K562 (cell line): ENCODE measurements at regions not wholly inside any gene's neighbourhood (a gene's known extent, or its start where the extent isn't known, plus 50 kb on each side); places are given as distances from the start of the nearest gene placed in this dataset.

ENCODE experiments used
- CBX5 ChIP-seq: IDR thresholded peaks from 2 replicates; pipeline ENCODE4 v1.6.1; 2014; ENCODE audit warnings: low read depth, borderline replicate concordance
- DDX20 ChIP-seq: fragments of 450-650 bp; IDR thresholded peaks from 2 replicates; pipeline ENCODE4 v1.6.1; 2016; ENCODE audit warnings: missing genetic modification characterization, low read depth, mild to moderate bottlenecking, missing compliant biosample characterization, moderate library complexity
- E2F4 ChIP-seq: sonication (generic); formaldehyde crosslinking; IDR thresholded peaks from 2 replicates; pipeline ENCODE4 v1.8.0; 2022; ENCODE audit warnings: mild to moderate bottlenecking, low read depth, missing genetic modification reagents
- ETV6 ChIP-seq, 3 experiments: fragments of 150-350 bp in 1 of 3; sonication (generic) in 1 of 3; formaldehyde crosslinking in 1 of 3; IDR thresholded peaks; 2 replicates each; pipeline versions ENCODE4 v1.6.1 to v1.8.0; 2014 to 2022; ENCODE audit warnings: borderline replicate concordance in 2 of 3, low read depth in 2 of 3, antibody characterized with exemption in 1 of 3, low read length in 1 of 3, mild to moderate bottlenecking in 1 of 3, missing genetic modification reagents in 1 of 3
- JUN ChIP-seq, 2 experiments: sonication (generic) in 1 of 2; formaldehyde crosslinking in 1 of 2; IDR thresholded peaks; 2 replicates each; pipeline versions ENCODE4 v1.6.1 to v1.8.0; 2012 to 2022; ENCODE audit warnings: borderline replicate concordance in 2 of 2, mild to moderate bottlenecking in 2 of 2, improper control_type of control experiment in 1 of 2, low read depth in 1 of 2, low read length in 1 of 2, missing genetic modification reagents in 1 of 2
- NFE2L1 ChIP-seq: fragments of 450-650 bp; IDR thresholded peaks from 2 replicates; pipeline ENCODE4 v1.6.1; 2016; ENCODE audit warnings: missing genetic modification characterization, low read depth, mild to moderate bottlenecking, missing compliant biosample characterization, moderate library complexity, borderline replicate concordance
- NFIC ChIP-seq: fragments of 450-650 bp; IDR thresholded peaks from 2 replicates; pipeline ENCODE4 v1.6.1; 2017; ENCODE audit warnings: mild to moderate bottlenecking, inconsistent platforms
- PHTF2 ChIP-seq: fragments of 250-450 bp; sonication (Bioruptor Pico); IDR thresholded peaks from 2 replicates; pipeline ENCODE4 v1.5.0; 2021; ENCODE audit warnings: mild to moderate bottlenecking
- PTBP1 ChIP-seq: fragments of 200-400 bp; formaldehyde crosslinking; IDR thresholded peaks from 2 replicates; pipeline ENCODE4 v1.6.1; 2017; ENCODE audit warnings: low read depth, low read length
- PTRF ChIP-seq: fragments of 450-650 bp; IDR thresholded peaks from 2 replicates; pipeline ENCODE4 v1.6.1; 2016; ENCODE audit warnings: mild to moderate bottlenecking, missing genetic modification characterization, missing compliant biosample characterization
- RBFOX2 ChIP-seq: fragments of 200-400 bp; formaldehyde crosslinking; IDR thresholded peaks from 2 replicates; pipeline ENCODE4 v1.6.1; 2017; ENCODE audit warnings: low read depth, mild to moderate bottlenecking, low read length, moderate library complexity
- RNF219 ChIP-seq: fragments of 250-450 bp; sonication (Bioruptor Pico); IDR thresholded peaks from 2 replicates; pipeline ENCODE4 v1.5.0; 2022; ENCODE audit warnings: mild to moderate bottlenecking
- SOX6 ChIP-seq: fragments of 450-650 bp; IDR thresholded peaks from 2 replicates; pipeline ENCODE4 v1.6.1; 2014; ENCODE audit warnings: mild to moderate bottlenecking
- ZFP1 ChIP-seq: fragments of 450-650 bp; formaldehyde crosslinking; IDR thresholded peaks from 2 replicates; pipeline ENCODE4 v1.4.0; 2020; ENCODE audit warnings: mild to moderate bottlenecking, mixed read lengths
- ZFPM2 ChIP-seq: fragments of 250-450 bp; sonication (Bioruptor Pico); IDR thresholded peaks from 2 replicates; pipeline ENCODE4 v1.5.1; 2022; ENCODE audit warnings: mild to moderate bottlenecking
- ZNF24 ChIP-seq: fragments of 450-650 bp; IDR thresholded peaks from 2 replicates; pipeline ENCODE4 v1.6.1; 2016
- ZNF407 ChIP-seq: fragments of 450-650 bp; IDR thresholded peaks from 2 replicates; pipeline ENCODE4 v1.6.1; 2016; ENCODE audit warnings: low read depth
- ZNF764 ChIP-seq: fragments of 250-450 bp; sonication (Bioruptor Pico); IDR thresholded peaks from 2 replicates; pipeline ENCODE4 v1.4.0; 2020; ENCODE audit warnings: low read depth, mild to moderate bottlenecking, moderate library complexity

GRCh38 chr3:72182206-72182605 lies 397.3 kb upstream of the PROK2 start (continued):
- TF ChIP-seq E2F4 = no peak
- no peak for TF ChIP-seq RBFOX2
- TF ChIP-seq PTRF (tag) = no peak
- TF ChIP-seq DDX20 = no peak
- TF ChIP-seq RNF219 (CRISPR knock-in tag) = no peak
- no peak for TF ChIP-seq ZFPM2 (CRISPR knock-in tag)
- no peak for TF ChIP-seq ZNF764 (CRISPR knock-in tag)
- peak; percentile 72; the same call in 1 of the 2 replicates for TF ChIP-seq SOX6
- TF ChIP-seq ZNF24 = no peak
- TF ChIP-seq ZNF407 = no peak
- no peak for TF ChIP-seq CBX5
- TF ChIP-seq NFIC = no peak
- no peak for TF ChIP-seq PTBP1
- 0 out of 2 replicates have a peak, but pooled peaks have one; percentile 36 for TF ChIP-seq JUN (IDR thresholded peaks at IDR 0.05; ENCODE audit: borderline replicate concordance, low read depth, low read length)
- no peak for TF ChIP-seq JUN (CRISPR knock-in tag; IDR thresholded peaks at IDR 0.05; ENCODE audit: borderline replicate concordance)
- TF ChIP-seq ETV6 (IDR thresholded peaks at IDR 0.05; ENCODE audit: borderline replicate concordance in 1 of 2, low read depth in 2 of 2, low read length in 1 of 2) = peak; percentile 67 to 79; a peak in 2 of 4 replicates
- TF ChIP-seq ETV6 (CRISPR knock-in tag; IDR thresholded peaks at IDR 0.05; ENCODE audit: borderline replicate concordance) = no peak
- TF ChIP-seq NFE2L1 = no peak
- no peak for TF ChIP-seq PHTF2 (CRISPR knock-in tag)
- TF ChIP-seq ZFP1 (CRISPR knock-in tag) = no peak
- TF ChIP-seq, all 486 proteins: peak for 30
